B cell (primary cell): ENCODE measurements at regions not wholly inside any gene's neighbourhood (a gene's known extent, or its start where the extent isn't known, plus 50 kb on each side); places are given as distances from the start of the nearest gene placed in this dataset.

Experiments
- ATAC-seq: fragments of 200-7000 bp; cut with Tn5 transposase; one replicate; pipeline ENCODE4 v1.10.0; 2021; ENCODE audit warnings: low read depth, mild to moderate bottlenecking, moderate number of reproducible peaks, moderate library complexity
- CTCF ChIA-PET: fragments of 350-600 bp; sonication (Branson Sonifier 250); formaldehyde crosslinking; loops from one replicate; lab custom pipeline; 2021; ENCODE audit warnings: antibody characterized with exemption, inconsistent platforms; lab: Charles Lee
- POLR2A ChIA-PET: fragments of 350-600 bp; sonication (Branson Sonifier 250); formaldehyde crosslinking; loops from one replicate; lab custom pipeline; 2021; ENCODE audit warnings: antibody characterized with exemption; lab: Charles Lee
- DNase-seq: peaks from one replicate; pipeline ENCODE4 v3.0.0; 2013
- H2AFZ ChIP-seq: 2 replicates; pipeline ENCODE4 v1.6.1; 2012; ENCODE audit warnings: mild to moderate bottlenecking, low read depth, low read length; ENCODE audit not compliant: insufficient read depth, poor library complexity, severe bottlenecking
- H3K27ac ChIP-seq, 2 donors: 1 replicate in 1 of 2; 2 replicates in 1 of 2; pipeline ENCODE4 v1.5.1; 2012 to 2013; ENCODE audit warnings: low read length in 2 of 2, mild to moderate bottlenecking in 2 of 2, moderate library complexity in 1 of 2
- H3K27me3 ChIP-seq, 4 experiments: fragments of 200-600 bp in 1 of 4; sonication (generic) in 1 of 4; replicated peaks in 1 of 4; 1 replicate in 2 of 4; 2 replicates in 2 of 4; pipeline versions ENCODE4 v1.6.1 to v1.7.0; 2013 to 2016; ENCODE audit warnings: low read length in 3 of 4, mild to moderate bottlenecking in 2 of 4, mixed read lengths in 1 of 4, moderate library complexity in 1 of 4; ENCODE audit not compliant: insufficient read depth in 4 of 4, control insufficient read depth in 3 of 4; ENCODE audit errors: control extremely low read depth in 1 of 4
- H3K36me3 ChIP-seq, 2 experiments: replicated peaks in 1 of 2; 1 replicate in 1 of 2; 2 replicates in 1 of 2; pipeline versions ENCODE4 v1.6.1 to v1.7.1; 2013; ENCODE audit warnings: low read length in 1 of 2; ENCODE audit not compliant: insufficient read depth in 2 of 2, control insufficient read depth in 1 of 2; ENCODE audit errors: control extremely low read depth in 1 of 2, extremely low read depth in 1 of 2
- H3K4me1 ChIP-seq, 2 donors: fragments of 200-600 bp in 1 of 2; sonication (generic) in 1 of 2; 1 replicate in 1 of 2; 2 replicates in 1 of 2; pipeline versions ENCODE4 v1.5.1 to v1.6.1; 2013 to 2017; ENCODE audit warnings: low read length in 2 of 2; ENCODE audit not compliant: control insufficient read depth in 2 of 2, insufficient read depth in 2 of 2
- H3K4me2 ChIP-seq: replicated peaks from 2 replicates; pipeline ENCODE3; 2012; ENCODE audit warnings: mild to moderate bottlenecking, low read depth, low read length; ENCODE audit not compliant: poor library complexity, severe bottlenecking
- H3K4me3 ChIP-seq, 5 experiments: fragments of 200-600 bp in 1 of 5; sonication (generic) in 1 of 5; 1 replicate in 3 of 5; 2 replicates in 2 of 5; pipeline versions ENCODE4 v1.5.1 to v1.7.0; 2011 to 2016; ENCODE audit warnings: low read length in 4 of 5, mild to moderate bottlenecking in 4 of 5, low read depth in 2 of 5, control low read depth in 1 of 5, moderate library complexity in 1 of 5; ENCODE audit not compliant: insufficient read depth in 1 of 5; ENCODE audit errors: control extremely low read depth in 1 of 5, extremely low read depth in 1 of 5
- H3K79me2 ChIP-seq: fragments of 200-600 bp; sonication (generic); one replicate; pipeline ENCODE4 v1.6.0; 2016; ENCODE audit warnings: low read length; ENCODE audit not compliant: control insufficient read depth, insufficient read depth
- H3K9ac ChIP-seq: fragments of 200-600 bp; sonication (generic); 2 replicates; pipeline ENCODE4 v1.6.1; 2017; ENCODE audit warnings: mild to moderate bottlenecking, low read length, moderate library complexity
- H3K9me3 ChIP-seq, 3 donors: one replicate each; pipeline versions ENCODE4 v1.6.1 to v1.7.1; 2013; ENCODE audit warnings: low read length in 2 of 3; ENCODE audit not compliant: control insufficient read depth in 2 of 3, insufficient read depth in 1 of 3; ENCODE audit errors: control extremely low read depth in 1 of 3
- H4K20me1 ChIP-seq: 2 replicates; pipeline ENCODE4 v1.6.0; 2012; ENCODE audit warnings: mild to moderate bottlenecking, low read length; ENCODE audit not compliant: insufficient read depth, control insufficient read depth, poor library complexity, severe bottlenecking
- H3K27ac Mint-ChIP-seq: one replicate; pipeline ENCODE4 v1.8.0; 2021; ENCODE audit warnings: mixed read lengths
- H3K27me3 Mint-ChIP-seq: one replicate; pipeline ENCODE4 v1.8.0; 2021; ENCODE audit warnings: mixed read lengths
- H3K4me1 Mint-ChIP-seq: one replicate; pipeline ENCODE4 v1.8.0; 2021; ENCODE audit warnings: mixed read lengths
- H3K4me3 Mint-ChIP-seq: one replicate; pipeline ENCODE4 v1.8.0; 2021; ENCODE audit warnings: mixed read lengths
- H3K9me3 Mint-ChIP-seq: one replicate; pipeline ENCODE4 v1.8.0; 2022; ENCODE audit warnings: mixed read lengths; ENCODE audit not compliant: insufficient read depth
- CTCF ChIP-seq: fragments of 200-600 bp; IDR thresholded peaks from one replicate; pipeline ENCODE4 v1.8.0; 2022; ENCODE audit warnings: antibody characterized with exemption, mild to moderate bottlenecking
- EZH2 ChIP-seq: IDR thresholded peaks from 2 replicates; pipeline ENCODE4 v1.6.1; 2012; ENCODE audit warnings: borderline replicate concordance, low read depth, mild to moderate bottlenecking, moderate library complexity, low read length; ENCODE audit not compliant: insufficient read depth, poor library complexity, severe bottlenecking
- WGBS: methylation state at CpG from one replicate; pipeline ENCODE4 v1.1.5; 2013; ENCODE audit warnings: missing lambda C conversion rate; ENCODE audit not compliant: insufficient coverage; 5-methylcytosine and 5-hydroxymethylcytosine counted together
- intact Hi-C: fragments of 100-400 bp; cut with micrococcal nuclease; formaldehyde crosslinking; loops from one replicate; pipeline ENCODE4 v1.10.0; 2022

- POLR2A ChIA-PET: no interaction called here
- Mint-ChIP-seq H3K4me1 (no peaks in the 10 kb centered on the region), H3K27ac (no peak overlapping the region), H3K9me3 (peaks cover 4% of the 10 kb centered on the region), H3K4me3 (no peak overlapping the region), H3K27me3 (no peaks in the 10 kb centered on the region)
- Histone ChIP-seq H3K27ac (no peak overlapping the region), H3K79me2 (no peaks in the 10 kb centered on the region), H3K4me2 (no peak overlapping the region), H3K9me3 (peaks cover 0 to 10% (median 0%) of the 10 kb centered on the region in 3 donors), H4K20me1 (no peaks in the 10 kb centered on the region), H3K36me3 (no peaks in the 10 kb centered on the region), H2AFZ (no peak overlapping the region), H3K9ac (no peak overlapping the region), H3K27me3 (no peaks in the 10 kb centered on the region), H3K4me1 (no peaks in the 10 kb centered on the region), H3K4me3 (no peak overlapping the region)
- CTCF ChIA-PET: no interaction called here
- TF ChIP-seq EZH2 (no peak), CTCF (no peak)
- intact Hi-C loops: no loop called here
- ATAC-seq: no peak
- WGBS: no CpG with 5 or more reads among the region's 3 CpGs
- DNase-seq: no peak
Observed at GRCh38 chr12:61362037-61362436, 898.2 kb upstream of the USP15 start.

- ChIA-PET CTCF (no interaction called here), POLR2A (no interaction called here)
- no peaks in the 10 kb centered on the region for H3K79me2 ChIP-seq
- Mint-ChIP-seq H3K9me3 (peaks cover 2% of the 10 kb centered on the region), H3K4me3 (no peak overlapping the region), H3K4me1 (no peaks in the 10 kb centered on the region), H3K27me3 (no peaks in the 10 kb centered on the region), H3K27ac (no peak overlapping the region)
- H2AFZ ChIP-seq: no peak overlapping the region
- intact Hi-C loops: no loop called here
- H3K36me3 ChIP-seq: no peaks in the 10 kb centered on the region
- no peaks in the 10 kb centered on the region for H3K27me3 ChIP-seq
- 0% methylated on average over 1 of the region's 1 CpG for WGBS
- no peak overlapping the region for H3K27ac ChIP-seq
- H3K9ac ChIP-seq: no peak overlapping the region
- no peak overlapping the region for H3K4me2 ChIP-seq
- no peak overlapping the region for H3K4me3 ChIP-seq
- no peak for TF ChIP-seq CTCF
- no peak for TF ChIP-seq EZH2
- ATAC-seq (no peak), DNase-seq (no peak)
- no peaks in the 10 kb centered on the region for H3K4me1 ChIP-seq
- H4K20me1 ChIP-seq: no peaks in the 10 kb centered on the region
- H3K9me3 ChIP-seq: no peaks in the 10 kb centered on the region
Observed at GRCh38 chr12:61365001-61365400, 895.2 kb upstream of the USP15 start.
